ENCODE measurements at regions not wholly inside any gene's neighbourhood (a gene's known extent, or its start where the extent isn't known, plus 50 kb on each side); places are given as distances from the start of the nearest gene placed in this dataset.

DNA sequence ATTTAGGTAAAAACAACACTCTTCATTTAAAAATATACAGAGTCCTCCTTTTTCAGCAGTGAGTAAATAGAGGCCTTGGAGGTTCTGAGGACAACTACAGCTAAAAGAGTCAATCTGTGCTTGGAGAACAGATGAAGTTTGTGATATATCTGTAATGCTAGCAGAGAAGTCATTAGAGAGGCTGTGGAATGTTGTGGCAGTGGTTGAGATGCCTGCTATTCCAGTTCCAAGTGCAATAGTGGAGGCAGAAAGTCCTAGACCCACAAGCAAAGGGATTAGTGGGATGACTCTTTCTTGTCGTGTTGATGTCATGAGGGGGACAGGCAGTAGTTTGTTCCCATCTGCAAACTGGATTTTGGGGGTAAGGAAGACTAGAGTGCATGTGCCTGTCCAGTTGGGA lies 62.1 kb upstream of the EZR start:
- peak; percentile 3 for DNase-seq

DNA sequence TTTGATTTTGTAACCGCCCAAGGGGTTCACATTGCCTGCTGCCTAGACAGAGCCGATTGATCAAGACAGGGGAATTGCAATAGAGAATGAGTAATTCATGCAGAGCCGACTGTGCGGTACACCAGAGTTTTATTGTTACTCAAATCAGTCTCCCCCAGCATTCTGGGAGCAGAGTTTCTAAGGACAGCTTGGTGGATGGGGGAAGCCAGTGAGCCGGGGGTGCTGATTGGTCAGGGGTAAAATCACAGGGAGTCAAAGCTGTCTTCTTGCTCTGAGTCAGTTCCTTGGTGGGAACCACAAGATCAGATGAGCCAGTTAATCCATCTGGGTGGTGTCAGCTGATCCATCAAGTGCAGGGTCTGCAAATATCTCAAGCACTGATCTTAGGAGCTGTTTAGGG lies 60.0 kb upstream of the EZR start:
- peak; percentile 63 for DNase-seq

DNA sequence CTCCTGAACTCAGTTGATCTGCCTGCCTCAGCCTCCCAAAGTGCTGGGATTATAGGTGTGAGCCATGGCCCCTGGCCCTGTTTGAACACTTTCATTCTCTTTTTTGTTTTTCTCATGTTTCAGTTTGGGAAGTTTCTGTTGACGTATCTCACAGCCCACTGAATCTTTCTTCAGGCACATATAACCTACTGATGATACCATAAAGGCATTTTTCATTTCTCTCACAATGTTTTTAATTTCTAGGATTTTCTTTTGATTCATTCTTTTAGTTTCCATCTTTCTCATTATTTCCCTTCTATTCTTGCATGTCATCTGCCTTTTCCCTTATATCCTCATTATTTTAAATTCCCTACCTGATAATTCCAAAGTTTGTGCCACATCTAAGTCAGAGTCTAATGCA lies 58.5 kb upstream of the EZR start:
- DNase-seq: no peak

DNA sequence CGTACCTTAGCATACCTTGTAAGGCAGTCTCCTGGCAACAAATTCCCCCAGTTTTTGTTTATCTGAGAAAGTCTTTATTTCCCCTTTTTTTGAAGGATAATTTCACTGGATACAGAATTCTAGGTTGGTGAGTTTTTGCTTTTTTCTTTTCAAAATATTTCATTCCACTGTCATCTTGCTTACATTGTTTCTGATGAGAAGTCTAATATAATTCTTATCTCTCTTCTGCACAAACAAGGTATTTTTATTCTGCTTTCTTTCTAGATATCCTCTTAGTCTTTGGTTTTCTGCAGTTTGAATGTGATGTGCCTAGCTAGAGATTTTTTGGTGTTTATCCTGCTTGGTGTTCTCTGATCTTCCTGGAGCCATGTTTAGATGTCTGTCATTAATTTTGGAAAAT lies 57.7 kb upstream of the EZR start:
- DNase-seq: no peak

DNA sequence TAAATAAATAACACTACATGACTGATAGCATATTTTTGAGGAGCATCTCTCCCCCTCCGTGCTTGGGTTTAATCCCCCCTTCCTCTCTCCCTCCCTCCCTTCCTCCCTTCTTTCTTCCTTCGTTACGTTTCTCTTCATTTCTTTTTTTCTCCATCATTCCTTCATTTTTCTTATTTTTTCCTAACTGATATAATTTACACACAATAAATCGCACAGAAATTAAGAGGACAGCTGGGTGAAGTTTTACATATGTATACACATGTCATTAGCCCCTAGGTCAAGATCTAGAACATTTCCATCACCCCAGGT lies 51.4 kb upstream of the EZR start:
- DNase-seq: no peak

DNA sequence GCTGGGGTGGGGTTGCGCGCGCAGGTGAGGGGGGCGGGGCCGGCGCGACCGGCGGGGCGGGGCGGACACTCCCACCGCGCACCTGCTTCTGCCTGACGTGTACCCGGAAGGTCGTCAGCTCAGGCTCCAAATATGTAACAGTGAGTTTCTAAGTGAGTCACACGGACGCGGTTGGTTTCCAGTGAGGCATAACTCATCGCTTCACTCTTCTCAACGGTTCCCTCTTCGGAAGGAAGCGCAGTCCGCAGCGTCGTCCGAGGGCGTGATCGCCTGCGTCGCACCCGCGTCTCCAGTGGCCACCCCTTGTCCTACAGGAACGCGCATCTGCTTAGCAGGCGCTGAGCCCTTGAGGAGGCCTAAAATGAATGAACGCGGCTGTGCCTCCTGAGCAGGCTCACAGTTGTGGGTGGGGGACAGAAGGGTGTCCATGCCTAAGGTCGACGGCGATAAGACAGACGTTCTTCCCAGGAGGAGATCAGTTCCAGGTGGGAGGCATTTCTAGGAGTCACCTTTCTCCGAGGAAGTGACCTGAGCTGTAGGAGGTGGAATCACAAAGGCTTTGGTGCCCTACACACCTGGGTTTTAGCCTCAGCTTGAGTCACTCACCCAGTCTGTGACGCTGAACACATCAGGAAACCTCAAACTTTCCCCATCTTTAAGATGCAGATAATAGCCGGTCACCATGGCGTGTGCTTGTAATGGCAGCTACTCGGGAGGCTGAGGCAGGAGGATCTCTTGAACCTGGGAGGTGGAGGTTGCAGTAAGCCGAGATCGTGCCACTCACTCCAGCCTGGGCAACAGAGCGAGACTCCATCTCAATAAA lies 50.9 kb upstream of the EZR start:
- DNase-seq: peak; percentile 96

DNA sequence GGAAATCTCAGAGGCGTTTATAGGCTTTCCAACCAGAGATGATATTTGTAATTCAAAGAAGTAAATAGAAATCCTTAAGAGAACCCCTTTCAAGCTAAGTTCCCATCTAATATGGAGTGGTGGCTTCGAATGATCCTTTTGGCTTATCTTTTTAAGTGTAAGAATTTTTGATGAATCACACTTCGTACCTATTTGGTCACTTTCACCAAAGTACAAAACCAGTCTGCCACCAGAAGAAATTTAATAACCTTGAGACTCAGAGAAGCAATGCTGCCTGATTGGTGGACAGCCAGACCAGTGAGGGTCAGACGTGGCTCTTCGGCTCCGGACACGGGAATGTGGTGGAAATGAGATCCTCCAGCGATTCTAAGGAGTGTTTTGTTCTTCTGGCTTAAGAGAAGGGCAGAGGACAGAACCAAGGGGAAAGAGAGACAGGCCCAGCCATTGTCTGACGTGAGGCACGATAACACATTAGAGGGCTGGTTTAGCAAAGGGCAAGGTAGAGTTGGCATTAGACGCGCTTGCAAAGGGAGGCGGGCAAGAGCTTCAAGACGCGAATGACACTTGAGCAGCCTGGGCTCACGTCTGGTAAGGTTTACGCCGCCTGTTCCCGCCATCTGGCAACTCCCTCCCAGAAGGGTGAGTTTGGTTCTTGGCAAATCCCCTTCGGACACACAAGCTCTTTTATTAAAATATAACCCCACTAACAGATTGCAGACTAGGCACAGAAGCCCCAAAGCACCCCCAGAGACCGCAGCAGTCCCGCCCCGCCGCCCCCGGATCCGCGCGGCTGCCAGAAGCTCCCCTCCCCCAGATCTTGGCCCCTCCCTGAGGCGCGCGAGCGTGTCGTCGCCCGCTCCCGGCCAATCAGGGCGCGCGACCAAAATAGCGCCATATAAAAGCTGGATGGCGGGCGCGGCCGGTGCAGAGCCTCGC lies 50.0 kb upstream of the EZR start:
- DNase-seq: no peak
